Trophoblast cell (in vitro differentiated cells and primary cell): ENCODE measurements at regions not wholly inside any gene's neighbourhood (a gene's known extent, or its start where the extent isn't known, plus 50 kb on each side); places are given as distances from the start of the nearest gene placed in this dataset.

Experiments used
- DNase-seq, 2 donors: peaks; one replicate each; pipeline ENCODE4 v3.0.0-alpha.2; 2016
- H2AFZ ChIP-seq: 2 replicates; pipeline ENCODE4 v1.6.1; 2013; ENCODE audit warnings: low read length, moderate library complexity, mild to moderate bottlenecking; ENCODE audit not compliant: insufficient read depth, poor library complexity
- H2AK5ac ChIP-seq: 2 replicates; pipeline ENCODE4 v1.6.1; 2013; ENCODE audit warnings: mild to moderate bottlenecking, low read length
- H2BK120ac ChIP-seq: 2 replicates; pipeline ENCODE4 v1.6.1; 2013; ENCODE audit warnings: low read length, mild to moderate bottlenecking, moderate library complexity; ENCODE audit not compliant: insufficient read depth, poor library complexity
- H2BK12ac ChIP-seq: 2 replicates; pipeline ENCODE4 v1.6.1; 2013; ENCODE audit warnings: mild to moderate bottlenecking, low read length, moderate library complexity
- H2BK5ac ChIP-seq: 2 replicates; pipeline ENCODE4 v1.6.1; 2013; ENCODE audit warnings: low read length, low read depth, moderate library complexity, mild to moderate bottlenecking; ENCODE audit not compliant: poor library complexity
- H3K14ac ChIP-seq: 2 replicates; pipeline ENCODE4 v1.6.1; 2013; ENCODE audit warnings: mild to moderate bottlenecking, low read length
- H3K18ac ChIP-seq: 2 replicates; pipeline ENCODE4 v1.6.1; 2013; ENCODE audit warnings: mild to moderate bottlenecking, low read length
- H3K23ac ChIP-seq: 2 replicates; pipeline ENCODE4 v1.6.1; 2013; ENCODE audit warnings: low read length
- H3K27ac ChIP-seq: 2 replicates; pipeline ENCODE4 v1.5.1; 2013; ENCODE audit warnings: low read depth, mild to moderate bottlenecking, inconsistent platforms, low read length, moderate library complexity
- H3K27me3 ChIP-seq: 2 replicates; pipeline ENCODE4 v1.6.1; 2013; ENCODE audit warnings: inconsistent platforms, mild to moderate bottlenecking, low read length, moderate library complexity; ENCODE audit not compliant: insufficient read depth
- H3K36me3 ChIP-seq, 2 experiments: 1 replicate in 1 of 2; 2 replicates in 1 of 2; pipeline ENCODE4 v1.6.1; 2013; ENCODE audit warnings: low read length in 2 of 2, mild to moderate bottlenecking in 2 of 2, moderate library complexity in 1 of 2; ENCODE audit not compliant: insufficient read depth in 2 of 2, control insufficient read depth in 1 of 2
- H3K4ac ChIP-seq: 2 replicates; pipeline ENCODE4 v1.6.1; 2013; ENCODE audit warnings: low read depth, mild to moderate bottlenecking, low read length, moderate library complexity
- H3K4me1 ChIP-seq, 2 experiments: 1 replicate in 1 of 2; 2 replicates in 1 of 2; pipeline ENCODE4 v1.6.1; 2013; ENCODE audit warnings: low read length in 2 of 2, mild to moderate bottlenecking in 2 of 2, moderate library complexity in 1 of 2; ENCODE audit not compliant: insufficient read depth in 2 of 2, control insufficient read depth in 1 of 2
- H3K4me2 ChIP-seq: 2 replicates; pipeline ENCODE4 v1.6.1; 2013; ENCODE audit warnings: inconsistent platforms, mild to moderate bottlenecking, low read length, moderate library complexity
- H3K4me3 ChIP-seq: 2 replicates; pipeline ENCODE4 v1.5.1; 2013; ENCODE audit warnings: mild to moderate bottlenecking, low read depth, low read length, inconsistent platforms
- H3K79me1 ChIP-seq: one replicate; pipeline ENCODE4 v1.6.1; 2013; ENCODE audit warnings: low read length
- H3K79me2 ChIP-seq: 2 replicates; pipeline ENCODE4 v1.6.1; 2013; ENCODE audit warnings: low read length, mild to moderate bottlenecking; ENCODE audit not compliant: control insufficient read depth, insufficient read depth, poor library complexity
- H3K9ac ChIP-seq: 2 replicates; pipeline ENCODE4 v1.6.1; 2013; ENCODE audit warnings: mild to moderate bottlenecking, low read length
- H3K9me3 ChIP-seq: 2 replicates; pipeline ENCODE4 v1.6.1; 2013; ENCODE audit warnings: low read depth, mild to moderate bottlenecking, control low read depth, inconsistent platforms, low read length; ENCODE audit not compliant: insufficient read depth
- H4K12ac ChIP-seq: 2 replicates; pipeline ENCODE4 v1.6.1; 2013; ENCODE audit warnings: low read depth, mild to moderate bottlenecking, low read length, moderate library complexity
- H4K8ac ChIP-seq: 2 replicates; pipeline ENCODE4 v1.6.1; 2013; ENCODE audit warnings: low read depth, mild to moderate bottlenecking, low read length, moderate library complexity
- H4K91ac ChIP-seq: one replicate; pipeline ENCODE4 v1.6.1; 2013; ENCODE audit warnings: low read depth, mild to moderate bottlenecking, low read length, moderate library complexity
- WGBS: extraction: QIAGEN DNeasy Blood & Tissue Kit; methylation state at CpG from one replicate; pipeline ENCODE4 v1.1.7; 2013; ENCODE audit warnings: missing lambda C conversion rate; ENCODE audit not compliant: insufficient read length, insufficient coverage; ENCODE audit errors: extremely low coverage; 5-methylcytosine and 5-hydroxymethylcytosine counted together

DNA sequence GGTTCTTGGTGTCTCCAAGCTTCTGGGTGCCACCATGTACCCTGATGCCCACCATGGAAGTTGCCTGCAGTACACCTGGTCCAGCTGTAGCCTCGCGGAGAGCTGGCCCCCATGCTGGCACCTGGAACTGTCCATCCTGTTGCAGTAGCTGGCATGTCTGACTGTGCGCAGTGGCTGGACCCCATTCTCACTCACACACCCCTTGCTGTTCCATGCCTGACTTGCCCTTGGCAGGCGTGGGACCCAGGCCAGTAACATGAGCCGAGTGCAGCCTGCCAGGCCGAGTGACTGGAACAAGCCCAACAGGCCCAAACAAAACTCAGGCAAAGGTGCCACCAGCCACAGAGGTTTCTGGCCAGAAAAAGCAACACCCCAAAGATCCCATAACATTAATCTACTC, 73.8 kb downstream of the NEURL3 start:
- H3K4me2 ChIP-seq: no peak overlapping the region
- H3K79me2 ChIP-seq: no peaks in the 10 kb centered on the region
- no peak overlapping the region for H2BK12ac ChIP-seq
- H3K18ac ChIP-seq: no peak overlapping the region
- no peak overlapping the region for H3K4ac ChIP-seq
- H3K79me1 ChIP-seq: no peaks in the 10 kb centered on the region
- H3K14ac ChIP-seq: no peak overlapping the region
- H3K4me1 ChIP-seq: no peaks in the 10 kb centered on the region
- H2AK5ac ChIP-seq: no peak overlapping the region
- H3K36me3 ChIP-seq: no peaks in the 10 kb centered on the region
- H3K23ac ChIP-seq: no peak overlapping the region
- DNase-seq: no peak
- H3K27me3 ChIP-seq: no peaks in the 10 kb centered on the region
- H3K9ac ChIP-seq: no peak overlapping the region
- H2AFZ ChIP-seq: no peak overlapping the region
- H3K4me3 ChIP-seq: no peak overlapping the region
- no peak overlapping the region for H4K12ac ChIP-seq
- H4K8ac ChIP-seq: no peak overlapping the region
- H3K9me3 ChIP-seq: peaks cover 18% of the 10 kb centered on the region
- no peak overlapping the region for H4K91ac ChIP-seq
- H2BK5ac ChIP-seq: no peak overlapping the region
- WGBS: no CpG with 5 or more reads among the region's 6 CpGs
- no peak overlapping the region for H3K27ac ChIP-seq
- H2BK120ac ChIP-seq: no peak overlapping the region

DNA sequence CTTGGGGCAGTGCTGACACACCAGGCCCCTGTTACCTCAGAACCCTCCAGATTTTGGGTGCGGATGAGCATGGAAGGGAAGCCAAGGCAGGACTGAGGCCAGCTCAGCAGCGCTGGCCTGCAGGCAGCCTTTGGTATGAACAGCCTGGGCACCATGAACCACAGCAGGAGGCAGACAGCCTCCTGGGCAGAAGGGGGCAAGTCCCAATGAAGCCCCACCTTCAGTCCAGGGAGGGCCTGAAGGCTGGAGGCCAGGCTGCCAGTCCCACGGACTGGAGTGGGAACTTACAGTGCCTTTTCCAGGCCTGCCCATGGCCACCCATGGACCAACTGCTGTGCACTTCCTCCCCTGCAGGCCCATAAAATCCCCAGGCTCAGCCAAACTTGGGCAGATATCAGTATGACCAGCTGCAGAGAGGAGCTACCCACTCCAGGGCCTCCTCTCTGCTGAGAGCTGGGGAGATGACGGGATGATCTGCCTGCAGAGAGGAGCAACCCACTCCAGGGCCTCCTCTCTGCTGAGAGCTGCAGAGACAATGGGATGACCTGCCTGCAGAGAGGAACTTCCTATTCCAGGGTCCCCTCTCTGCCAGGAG, 74.7 kb downstream of the NEURL3 start:
- peak overlapping the region; percentile 44 for H3K4me3 ChIP-seq
- H2AFZ ChIP-seq: no peak overlapping the region
- no peak overlapping the region for H4K12ac ChIP-seq
- H3K4me2 ChIP-seq: no peak overlapping the region
- H4K91ac ChIP-seq: no peak overlapping the region
- H3K36me3 ChIP-seq: no peaks in the 10 kb centered on the region
- no peak overlapping the region for H3K9ac ChIP-seq
- H3K27me3 ChIP-seq: no peaks in the 10 kb centered on the region
- no peak overlapping the region for H2AK5ac ChIP-seq
- H3K79me1 ChIP-seq: no peaks in the 10 kb centered on the region
- no peak overlapping the region for H4K8ac ChIP-seq
- H2BK5ac ChIP-seq: no peak overlapping the region
- no peak overlapping the region for H3K27ac ChIP-seq
- H3K4me1 ChIP-seq: no peaks in the 10 kb centered on the region
- no peak overlapping the region for H3K14ac ChIP-seq
- peaks cover 18% of the 10 kb centered on the region for H3K9me3 ChIP-seq
- H3K23ac ChIP-seq: no peak overlapping the region
- no peak overlapping the region for H2BK12ac ChIP-seq
- no CpG with 5 or more reads among the region's 4 CpGs for WGBS
- no peak overlapping the region for H3K4ac ChIP-seq
- no peak overlapping the region for H3K18ac ChIP-seq
- no peaks in the 10 kb centered on the region for H3K79me2 ChIP-seq
- no peak overlapping the region for H2BK120ac ChIP-seq
- DNase-seq: no peak

DNA sequence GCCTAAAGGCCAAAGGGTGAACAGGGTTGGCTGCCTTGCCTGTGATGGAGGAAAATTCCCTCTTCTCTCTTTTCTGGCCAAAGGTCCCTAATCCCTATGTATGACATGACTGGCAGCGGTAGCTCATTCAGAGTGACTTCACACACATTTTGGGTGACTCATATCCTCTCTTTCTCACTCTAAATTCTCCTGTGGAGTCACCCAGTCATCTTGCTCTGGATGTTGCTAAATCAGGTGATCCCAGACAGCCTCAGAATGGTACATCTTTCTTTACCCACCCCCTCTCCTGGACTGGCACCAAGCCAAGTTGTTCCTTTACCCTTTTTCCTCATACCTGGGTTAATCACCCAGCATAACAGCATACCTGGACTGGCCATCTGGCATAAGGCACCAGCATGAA, 77.2 kb downstream of the NEURL3 start:
- peak; percentile 79 to 90 for DNase-seq
- H4K8ac ChIP-seq: no peak overlapping the region
- no peak overlapping the region for H3K18ac ChIP-seq
- no peak overlapping the region for H2AK5ac ChIP-seq
- no peak overlapping the region for H3K9ac ChIP-seq
- H2BK5ac ChIP-seq: no peak overlapping the region
- no peaks in the 10 kb centered on the region for H3K79me1 ChIP-seq
- H3K27me3 ChIP-seq: no peaks in the 10 kb centered on the region
- no peak overlapping the region for H3K27ac ChIP-seq
- no peak overlapping the region for H4K91ac ChIP-seq
- no peak overlapping the region for H3K4me2 ChIP-seq
- H3K4ac ChIP-seq: no peak overlapping the region
- no peak overlapping the region for H2BK12ac ChIP-seq
- H4K12ac ChIP-seq: no peak overlapping the region
- H3K14ac ChIP-seq: no peak overlapping the region
- H3K9me3 ChIP-seq: peaks cover 18% of the 10 kb centered on the region
- no peak overlapping the region for H3K23ac ChIP-seq
- WGBS: no CpG with 5 or more reads among the region's 1 CpG
- no peak overlapping the region for H2BK120ac ChIP-seq
- no peaks in the 10 kb centered on the region for H3K79me2 ChIP-seq
- H2AFZ ChIP-seq: no peak overlapping the region
- H3K4me1 ChIP-seq: no peaks in the 10 kb centered on the region
- H3K36me3 ChIP-seq: no peaks in the 10 kb centered on the region
- no peak overlapping the region for H3K4me3 ChIP-seq

DNA sequence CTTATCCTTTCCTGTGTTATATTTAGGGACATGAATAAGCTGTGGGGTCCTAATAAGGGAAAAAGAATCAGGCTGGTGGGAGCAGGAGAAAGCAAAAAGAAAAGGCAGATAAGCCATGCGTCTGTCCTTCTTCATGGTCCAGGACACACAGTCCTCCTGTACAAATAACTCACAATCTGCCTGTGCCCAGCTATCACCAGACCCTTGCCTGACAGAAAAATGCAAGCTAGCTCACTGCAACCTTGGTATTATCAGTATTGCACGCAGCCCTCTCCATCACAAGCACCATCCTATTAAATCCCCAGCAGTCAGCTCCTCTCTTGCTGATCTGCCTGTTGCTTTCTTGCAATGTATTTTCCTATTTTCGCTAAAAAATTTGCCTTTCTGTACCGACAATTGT, 78.0 kb downstream of the NEURL3 start:
- H2BK120ac ChIP-seq: no peak overlapping the region

More for the DNA sequence above, 78.0 kb downstream of the NEURL3 start:
- H2AFZ ChIP-seq: no peak overlapping the region
- no peak overlapping the region for H4K8ac ChIP-seq
- no peaks in the 10 kb centered on the region for H3K79me2 ChIP-seq
- no peak overlapping the region for H3K4ac ChIP-seq
- H3K27me3 ChIP-seq: no peaks in the 10 kb centered on the region
- H2BK12ac ChIP-seq: no peak overlapping the region
- H3K9ac ChIP-seq: no peak overlapping the region
- no peak overlapping the region for H3K18ac ChIP-seq
- no peaks in the 10 kb centered on the region for H3K36me3 ChIP-seq
- H3K79me1 ChIP-seq: no peaks in the 10 kb centered on the region
- H3K4me2 ChIP-seq: no peak overlapping the region
- no peak overlapping the region for H2BK5ac ChIP-seq
- WGBS: no CpG with 5 or more reads among the region's 4 CpGs
- H3K4me1 ChIP-seq: no peaks in the 10 kb centered on the region
- no peak overlapping the region for H3K23ac ChIP-seq
- no peak overlapping the region for H3K27ac ChIP-seq
- no peak overlapping the region for H4K91ac ChIP-seq
- DNase-seq: no peak
- H3K14ac ChIP-seq: no peak overlapping the region
- peaks cover 18% of the 10 kb centered on the region for H3K9me3 ChIP-seq
- H3K4me3 ChIP-seq: no peak overlapping the region
- H4K12ac ChIP-seq: no peak overlapping the region
- H2AK5ac ChIP-seq: no peak overlapping the region
